Dedifferentiated amniotic fluid mesenchymal stem cell (primary cell): ENCODE measurements at regions not wholly inside any gene's neighbourhood (a gene's known extent, or its start where the extent isn't known, plus 50 kb on each side); places are given as distances from the start of the nearest gene placed in this dataset.

Experiments used
- DNase-seq: peaks from one replicate; pipeline ENCODE4 v3.0.0-alpha.2; 2016; ENCODE audit errors: extremely low spot score

GRCh38 chr7:84684836-84685480 is 490.4 kb upstream of the SEMA3A start:
- DNase-seq = no peak

- no peak for DNase-seq
Observed at GRCh38 chr7:84682543-84682942, 488.0 kb upstream of the SEMA3A start.

GRCh38 chr7:84678841-84679240 is 484.3 kb upstream of the SEMA3A start:
- DNase-seq = no peak

GRCh38 chr7:84677117-84677732 is 482.6 kb upstream of the SEMA3A start:
- peak; percentile 43 for DNase-seq

- DNase-seq = no peak
Observed at GRCh38 chr7:84675633-84676034, 481.0 kb upstream of the SEMA3A start.

GRCh38 chr7:84674236-84674913 is 479.8 kb upstream of the SEMA3A start:
- DNase-seq = no peak

- no peak for DNase-seq
Observed at GRCh38 chr7:84669177-84669732, 474.7 kb upstream of the SEMA3A start.

- DNase-seq = no peak
Observed at GRCh38 chr7:84668116-84668515, 473.5 kb upstream of the SEMA3A start.

GRCh38 chr7:84666651-84667050 is 472.1 kb upstream of the SEMA3A start:
- DNase-seq = no peak

- DNase-seq = no peak
Observed at GRCh38 chr7:84665339-84665738, 470.8 kb upstream of the SEMA3A start.

GRCh38 chr7:84664626-84665025 is 470.0 kb upstream of the SEMA3A start:
- no peak for DNase-seq

- DNase-seq = no peak
Observed at GRCh38 chr7:84663224-84663623, 468.6 kb upstream of the SEMA3A start.

- DNase-seq = no peak
Observed at GRCh38 chr7:84658286-84658685, 463.7 kb upstream of the SEMA3A start.

GRCh38 chr7:84654273-84654672 is 459.7 kb upstream of the SEMA3A start:
- DNase-seq = no peak

- no peak for DNase-seq
Observed at GRCh38 chr7:84651876-84652275, 457.3 kb upstream of the SEMA3A start.

- peak; percentile 93 for DNase-seq
Observed at GRCh38 chr7:84647797-84648757, 453.5 kb upstream of the SEMA3A start.

- DNase-seq = no peak
Observed at GRCh38 chr7:84642611-84643010, 448.0 kb upstream of the SEMA3A start.

- no peak for DNase-seq
Observed at GRCh38 chr7:84640637-84641036, 446.0 kb upstream of the SEMA3A start.

- no peak for DNase-seq
Observed at GRCh38 chr7:84638339-84638697, 443.7 kb upstream of the SEMA3A start.

GRCh38 chr7:84637568-84638338 is 443.2 kb upstream of the SEMA3A start:
- DNase-seq = peak; percentile 74

GRCh38 chr7:84631913-84632312 is 437.3 kb upstream of the SEMA3A start:
- no peak for DNase-seq
